GM18498 (cell line): ENCODE measurements at regions not wholly inside any gene's neighbourhood (a gene's known extent, or its start where the extent isn't known, plus 50 kb on each side); places are given as distances from the start of the nearest gene placed in this dataset.

ENCODE experiments used
- ATAC-seq: cut with Tn5 transposase; IDR thresholded peaks from one replicate; pipeline ENCODE4 v1.9.1; 2021; ENCODE audit warnings: mild to moderate bottlenecking, moderate library complexity; ENCODE audit not compliant: unreplicated experiment

DNA sequence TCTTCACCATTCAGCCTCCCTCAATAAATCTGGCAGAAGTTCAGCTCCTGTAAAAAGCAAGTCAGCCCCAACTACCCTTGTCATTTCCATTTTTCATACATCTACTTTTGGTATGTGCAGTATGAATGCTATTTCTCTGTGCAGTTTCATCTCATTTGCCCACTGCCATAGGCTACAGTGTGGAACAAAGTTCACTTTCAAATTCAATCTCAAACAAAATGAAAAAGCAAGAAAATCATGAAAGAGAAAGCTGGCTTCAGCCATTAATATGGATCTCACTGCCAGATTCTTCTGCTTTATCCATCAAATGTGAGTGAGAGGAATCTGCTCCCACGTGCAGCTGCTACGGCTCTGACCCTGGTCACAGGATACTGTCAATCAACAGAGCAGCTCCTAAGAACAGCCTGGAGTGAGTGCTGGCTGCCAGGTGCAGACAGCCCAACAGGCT lies 494.2 kb downstream of the ZNF608 start:
- ATAC-seq: no peak

DNA sequence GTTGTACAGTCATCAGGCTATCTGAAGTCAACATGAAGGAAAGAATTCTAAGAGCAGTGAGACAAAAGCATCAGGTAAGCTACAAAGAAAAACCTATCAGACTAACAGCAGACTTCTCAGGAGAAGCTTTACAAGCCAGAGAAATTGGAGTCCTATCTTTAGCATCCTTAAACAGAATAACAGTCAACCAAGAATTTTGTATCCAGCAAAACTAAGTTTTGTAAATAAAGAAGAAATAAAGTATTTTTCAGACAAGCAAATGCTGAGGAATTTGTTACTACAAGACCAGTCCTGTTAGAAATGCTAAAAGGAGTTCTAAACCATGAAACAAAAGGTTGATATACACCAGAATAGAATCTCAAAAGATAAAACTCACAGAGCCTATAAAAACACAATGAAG lies 501.2 kb downstream of the ZNF608 start:
- no peak for ATAC-seq

- no peak for ATAC-seq
Measured at GRCh38 chr5:124240732-124241131, 505.7 kb downstream of the ZNF608 start.

- no peak for ATAC-seq
Measured at GRCh38 chr5:124239572-124239971, 506.9 kb downstream of the ZNF608 start.

GRCh38 chr5:124238350-124238749 lies 508.1 kb downstream of the ZNF608 start:
- no peak for ATAC-seq

GRCh38 chr5:124237206-124237695 lies 509.2 kb downstream of the ZNF608 start:
- no peak for ATAC-seq

- ATAC-seq: no peak
Measured at GRCh38 chr5:124236361-124237205, 509.9 kb downstream of the ZNF608 start.

- no peak for ATAC-seq
Measured at GRCh38 chr5:124235576-124235975, 510.9 kb downstream of the ZNF608 start.

DNA sequence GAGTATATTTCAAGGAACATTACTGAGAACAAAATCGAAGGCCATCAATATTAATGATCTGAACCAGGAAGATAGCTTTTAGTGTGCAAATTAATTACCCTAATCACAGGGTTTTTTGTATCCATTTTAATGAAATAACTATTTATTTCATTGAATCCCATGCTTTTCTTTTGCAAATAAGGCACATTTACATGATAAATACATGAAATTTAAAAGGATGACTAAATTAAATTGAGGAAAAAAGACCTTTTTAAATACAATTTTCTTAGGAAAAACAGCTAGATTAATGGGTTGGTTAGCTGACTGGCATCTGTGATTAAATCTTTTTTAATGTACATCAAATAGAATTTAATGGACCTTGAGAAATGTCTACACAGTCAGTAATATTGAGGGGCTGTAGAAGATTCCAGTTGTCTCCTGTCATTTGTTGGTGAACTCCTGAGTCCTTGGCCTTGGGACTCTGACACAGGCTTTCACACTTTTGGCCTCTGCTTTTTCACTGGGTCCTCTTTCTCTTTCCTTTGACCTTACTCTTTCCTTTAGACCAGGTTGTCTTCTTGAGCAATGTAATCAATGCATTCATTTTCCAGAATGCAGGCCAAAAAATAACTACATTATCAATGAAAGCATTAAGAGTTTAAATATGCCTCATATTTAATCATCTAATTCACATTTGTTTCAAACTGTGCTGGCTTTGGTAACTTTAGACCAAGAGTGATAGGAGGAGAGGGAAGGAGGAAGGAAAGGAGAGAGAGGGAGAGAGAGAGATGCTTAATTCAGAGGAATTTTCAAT lies 511.5 kb downstream of the ZNF608 start:
- ATAC-seq: no peak

GRCh38 chr5:124234022-124234769 lies 512.2 kb downstream of the ZNF608 start:
- no peak for ATAC-seq

DNA sequence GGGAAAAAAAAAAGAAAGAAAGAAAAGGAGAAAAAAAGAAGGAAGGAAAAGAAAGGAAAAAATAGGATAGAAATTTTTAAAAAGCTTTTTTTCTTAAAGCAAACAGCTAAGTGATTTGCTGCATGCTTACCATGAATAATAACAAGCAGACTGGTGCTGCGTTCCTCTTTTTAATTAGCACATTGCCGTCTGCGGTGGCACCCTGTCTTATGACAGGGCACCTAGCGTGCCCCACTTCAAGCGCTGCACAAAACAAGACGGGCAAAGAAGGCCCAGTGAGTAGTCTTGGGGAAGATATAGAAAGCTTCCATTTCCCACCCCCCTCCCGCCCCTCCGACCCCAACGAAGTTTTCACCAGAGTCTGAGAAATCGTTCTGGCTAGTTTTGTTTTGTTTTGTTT lies 513.9 kb downstream of the ZNF608 start:
- ATAC-seq: no peak

- no peak for ATAC-seq
Measured at GRCh38 chr5:124231802-124232201, 514.6 kb downstream of the ZNF608 start.

- no peak for ATAC-seq
Measured at GRCh38 chr5:124231230-124231629, 515.2 kb downstream of the ZNF608 start.

DNA sequence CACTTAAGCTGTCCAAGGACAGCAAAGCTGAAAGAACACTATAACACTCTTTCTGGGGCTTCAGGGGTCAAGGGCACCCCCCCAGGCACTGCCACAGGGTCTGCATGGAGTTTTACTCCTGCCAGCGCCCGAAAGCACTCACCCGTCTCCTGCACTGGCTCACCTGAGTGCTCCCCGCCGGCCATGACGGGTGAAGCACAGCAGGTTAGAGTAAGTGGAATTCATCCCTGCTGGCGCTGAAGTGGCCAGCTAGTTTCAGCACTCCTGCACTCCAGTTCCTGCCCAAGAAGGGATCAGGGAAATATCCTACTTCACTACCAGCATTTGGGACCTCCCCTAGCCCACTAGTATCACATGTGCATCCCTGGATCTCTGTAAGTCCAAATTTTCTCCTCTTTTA lies 516.0 kb downstream of the ZNF608 start:
- ATAC-seq: no peak

DNA sequence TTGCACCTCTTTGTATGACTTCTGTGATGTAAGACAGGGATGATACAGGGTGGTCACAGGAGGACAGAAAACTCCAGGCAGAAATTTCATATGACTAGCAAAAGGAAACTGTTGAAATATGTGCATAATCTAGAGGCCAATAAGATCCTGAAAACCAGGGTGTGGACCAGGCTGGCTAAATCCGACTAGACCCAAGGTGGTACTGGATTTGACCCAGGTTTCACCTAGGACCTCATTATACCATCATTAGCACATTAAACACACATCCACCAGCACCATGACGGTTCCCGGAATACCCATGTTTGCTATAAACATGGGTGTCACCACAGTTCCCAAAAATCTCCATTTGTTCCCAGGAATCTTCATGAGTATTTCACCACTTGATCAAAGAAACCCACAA lies 517.1 kb downstream of the ZNF608 start:
- ATAC-seq: no peak

GRCh38 chr5:124227914-124228313 lies 518.5 kb downstream of the ZNF608 start:
- no peak for ATAC-seq

GRCh38 chr5:124220418-124220817 lies 526.0 kb downstream of the ZNF608 start:
- no peak for ATAC-seq

GRCh38 chr5:124212934-124213333 lies 533.5 kb downstream of the ZNF608 start:
- ATAC-seq: no peak

GRCh38 chr5:124210111-124210910 lies 536.1 kb downstream of the ZNF608 start:
- ATAC-seq: no peak

DNA sequence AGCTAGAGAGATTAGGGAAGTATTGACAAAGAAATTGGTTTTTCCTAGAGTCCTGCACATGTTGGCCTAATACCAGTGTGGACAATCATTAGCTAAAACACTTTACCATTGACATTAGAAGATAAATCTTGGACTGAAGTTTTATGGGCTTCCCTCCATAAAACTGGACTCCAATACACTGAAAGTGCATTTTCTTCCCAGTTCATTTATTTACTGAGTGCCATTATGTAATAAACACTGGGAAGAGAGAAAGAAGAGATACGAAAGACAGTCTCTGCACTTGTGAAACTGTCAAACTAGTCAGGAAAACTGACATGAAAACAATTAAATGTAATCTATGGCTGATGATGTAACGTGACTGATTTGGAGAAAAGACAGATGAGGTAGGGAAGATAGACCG lies 539.3 kb downstream of the ZNF608 start:
- ATAC-seq: no peak
